Neural cell (in vitro differentiated cells): ENCODE measurements at regions not wholly inside any gene's neighbourhood (a gene's known extent, or its start where the extent isn't known, plus 50 kb on each side); places are given as distances from the start of the nearest gene placed in this dataset.

ENCODE experiments used
- H2AFZ ChIP-seq: fragments of 200-600, 300-800 bp; sonication (generic), shearing (Covaris generic); 2 replicates; pipeline ENCODE4 v1.6.0; 2014; ENCODE audit warnings: low read depth, mild to moderate bottlenecking, antibody characterized with exemption, low read length, moderate library complexity
- H3F3A ChIP-seq: fragments of 200-600 bp; shearing (Covaris generic); 2 replicates; pipeline ENCODE4 v1.6.1; 2016; ENCODE audit warnings: mild to moderate bottlenecking, moderate library complexity, mixed read lengths, antibody characterized with exemption, low read length; ENCODE audit not compliant: insufficient read depth, poor library complexity, severe bottlenecking
- H3K27ac ChIP-seq: fragments of 200-600, 300-800 bp; sonication (generic), shearing (Covaris generic); 2 replicates; pipeline ENCODE4 v1.5.1; 2014; ENCODE audit warnings: mild to moderate bottlenecking, low read length, moderate library complexity
- H3K27me3 ChIP-seq: fragments of 300-800, 200-600 bp; sonication (generic), shearing (Covaris generic); 2 replicates; pipeline ENCODE4 v1.6.0; 2014; ENCODE audit warnings: mild to moderate bottlenecking, low read depth, low read length, moderate library complexity; ENCODE audit not compliant: insufficient read depth
- H3K36me3 ChIP-seq: fragments of 300-800, 200-600 bp; sonication (generic), shearing (Covaris generic); 2 replicates; pipeline ENCODE4 v1.5.1; 2014; ENCODE audit warnings: mild to moderate bottlenecking, antibody characterized with exemption, low read length, moderate library complexity; ENCODE audit not compliant: insufficient read depth
- H3K4me2 ChIP-seq: fragments of 300-800, 200-600 bp; sonication (generic), shearing (Covaris generic); 2 replicates; pipeline ENCODE4 v1.6.0; 2014; ENCODE audit warnings: mild to moderate bottlenecking, low read length
- H3K4me3 ChIP-seq: fragments of 300-800, 200-600 bp; sonication (generic), shearing (Covaris generic); 2 replicates; pipeline ENCODE4 v1.5.1; 2014; ENCODE audit warnings: mild to moderate bottlenecking, low read length, moderate library complexity
- H3K79me2 ChIP-seq: fragments of 200-600 bp; shearing (Covaris generic); replicated peaks from 2 replicates; pipeline ENCODE4 v1.6.0; 2014; ENCODE audit warnings: mild to moderate bottlenecking, low read length, moderate library complexity; ENCODE audit not compliant: insufficient read depth
- H3K9ac ChIP-seq: fragments of 300-800, 200-600 bp; sonication (generic), shearing (Covaris generic); 2 replicates; pipeline ENCODE4 v1.6.1; 2016; ENCODE audit warnings: mild to moderate bottlenecking, low read length, mixed read lengths
- H3K9me2 ChIP-seq: fragments of 200-600 bp; shearing (Covaris generic); 2 replicates; pipeline ENCODE4 v1.6.1; 2016; ENCODE audit warnings: mild to moderate bottlenecking, low read length, mixed read lengths; ENCODE audit not compliant: insufficient read depth
- H3K9me3 ChIP-seq: fragments of 200-600, 300-800 bp; sonication (generic), shearing (Covaris generic); 2 replicates; pipeline ENCODE4 v1.6.1; 2016; ENCODE audit warnings: mild to moderate bottlenecking, mixed run types, low read length, moderate library complexity, mixed read lengths
- H4K20me1 ChIP-seq: fragments of 200-600 bp; shearing (Covaris generic); 2 replicates; pipeline ENCODE4 v1.6.1; 2016; ENCODE audit warnings: mild to moderate bottlenecking, mixed run types; ENCODE audit not compliant: insufficient read depth
- CTCF ChIP-seq: fragments of 450-650 bp; IDR thresholded peaks from 2 replicates; pipeline ENCODE4 v1.5.1; 2014; ENCODE audit warnings: antibody characterized with exemption, mild to moderate bottlenecking, moderate library complexity; ENCODE audit not compliant: poor library complexity, severe bottlenecking
- EP300 ChIP-seq: fragments of 450-650 bp; conservative IDR thresholded peaks from 2 replicates; pipeline ENCODE4 v1.6.1; 2014; ENCODE audit warnings: antibody characterized with exemption, mild to moderate bottlenecking, moderate library complexity; ENCODE audit not compliant: poor library complexity, severe bottlenecking
- EZH2 ChIP-seq: fragments of 200-600, 300-800 bp; shearing (Covaris generic), sonication (generic); IDR thresholded peaks from 2 replicates; pipeline ENCODE4 v1.6.1; 2014; ENCODE audit warnings: antibody characterized with exemption, low read length, borderline replicate concordance, mild to moderate bottlenecking; ENCODE audit not compliant: insufficient read depth, poor library complexity, severe bottlenecking
- MXI1 ChIP-seq: fragments of 450-650 bp; conservative IDR thresholded peaks from 2 replicates; pipeline ENCODE4 v1.6.1; 2014; ENCODE audit warnings: antibody characterized with exemption, mild to moderate bottlenecking; ENCODE audit not compliant: poor library complexity, severe bottlenecking
- POLR2AphosphoS5 ChIP-seq: IDR thresholded peaks from 2 replicates; pipeline ENCODE4 v1.6.1; 2012
- RAD21 ChIP-seq: fragments of 450-650 bp; conservative IDR thresholded peaks from 2 replicates; pipeline ENCODE4 v1.6.1; 2014; ENCODE audit warnings: antibody characterized with exemption, mild to moderate bottlenecking, moderate library complexity
- REST ChIP-seq: IDR thresholded peaks from 2 replicates; pipeline ENCODE4 v1.6.1; 2012; ENCODE audit warnings: borderline replicate concordance
- SMC3 ChIP-seq: fragments of 450-650 bp; conservative IDR thresholded peaks from 2 replicates; pipeline ENCODE4 v1.6.1; 2014; ENCODE audit warnings: antibody characterized with exemption, mild to moderate bottlenecking, moderate library complexity; ENCODE audit not compliant: poor library complexity
- TAF1 ChIP-seq: IDR thresholded peaks from 2 replicates; pipeline ENCODE4 v1.6.1; 2012; ENCODE audit warnings: low read depth

GRCh38 chr13:26996965-26997752 is 174.5 kb downstream of the USP12 start:
- no peak overlapping the region for H2AFZ ChIP-seq
- H3K36me3 ChIP-seq = no peaks in the 10 kb centered on the region
- H3K9me2 ChIP-seq = no peaks in the 10 kb centered on the region
- no peaks in the 10 kb centered on the region for H4K20me1 ChIP-seq
- H3K27ac ChIP-seq = no peak overlapping the region
- H3K4me3 ChIP-seq = no peak overlapping the region
- H3K27me3 ChIP-seq = no peaks in the 10 kb centered on the region
- H3K9ac ChIP-seq = no peak overlapping the region
- no peaks in the 10 kb centered on the region for H3K79me2 ChIP-seq
- no peaks in the 10 kb centered on the region for H3F3A ChIP-seq
- TF ChIP-seq CTCF = no peak
- TF ChIP-seq REST = no peak
- TF ChIP-seq MXI1 = no peak
- no peak for TF ChIP-seq SMC3
- TF ChIP-seq RAD21 = no peak
- TF ChIP-seq TAF1 = no peak
- TF ChIP-seq EZH2 = no peak
- no peak for TF ChIP-seq EP300
- TF ChIP-seq POLR2AphosphoS5 = no peak
- no peak overlapping the region for H3K4me2 ChIP-seq
- no peaks in the 10 kb centered on the region for H3K9me3 ChIP-seq

GRCh38 chr13:26995159-26995558 is 176.5 kb downstream of the USP12 start:
- Histone ChIP-seq H3K4me2 (no peak overlapping the region), H3K4me3 (no peak overlapping the region), H3K27ac (no peak overlapping the region), H3K9me3 (no peaks in the 10 kb centered on the region), H4K20me1 (no peaks in the 10 kb centered on the region), H2AFZ (no peak overlapping the region), H3K36me3 (no peaks in the 10 kb centered on the region), H3F3A (no peaks in the 10 kb centered on the region), H3K9me2 (no peaks in the 10 kb centered on the region), H3K27me3 (no peaks in the 10 kb centered on the region), H3K9ac (no peak overlapping the region), H3K79me2 (no peaks in the 10 kb centered on the region)
- TF ChIP-seq EZH2 (no peak), EP300 (no peak), TAF1 (no peak), RAD21 (no peak), MXI1 (no peak), CTCF (no peak), SMC3 (no peak), REST (no peak), POLR2AphosphoS5 (no peak)
